ENCODE measurements at regions not wholly inside any gene's neighbourhood (a gene's known extent, or its start where the extent isn't known, plus 50 kb on each side); places are given as distances from the start of the nearest gene placed in this dataset.

DNA sequence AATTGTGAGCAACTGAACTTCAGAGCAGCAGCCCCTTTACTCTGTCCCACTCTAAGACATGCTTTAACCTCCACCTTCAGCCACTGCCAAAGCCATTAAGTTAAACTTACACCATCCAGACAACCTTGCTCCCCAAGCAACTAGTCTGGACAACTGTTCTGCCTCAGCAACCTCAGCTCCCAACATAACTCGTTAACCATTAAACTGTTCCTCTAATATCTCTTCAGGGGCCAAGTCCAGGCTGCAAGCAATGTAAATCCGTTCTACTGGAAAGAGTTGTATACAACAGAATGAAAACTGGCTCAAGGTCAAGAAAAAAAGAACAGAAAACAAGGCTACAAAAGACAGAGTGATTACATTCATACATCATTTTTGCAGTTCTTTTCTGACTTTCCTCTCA is 131.7 kb upstream of the TARS1 start:
- H3K9me3 ChIP-seq: no peaks in the 10 kb centered on the region
- H3K4me3 ChIP-seq: no peak overlapping the region
- no peak for DNase-seq
- no peak for TF ChIP-seq POLR2A (IDR thresholded peaks at IDR 0.05)
- TF ChIP-seq CTCF (IDR thresholded peaks at IDR 0.05): no peak
- H3K4me1 ChIP-seq: peaks cover 0 to 3% of the 10 kb centered on the region in 2 donors
- H3K36me3 ChIP-seq: no peaks in the 10 kb centered on the region
- H3K27me3 ChIP-seq: no peaks in the 10 kb centered on the region
- intact Hi-C loops (cut with DNase I; ENCODE audit: low total_unique reads): no loop called here
- no peak overlapping the region for H3K27ac ChIP-seq

- H3K27ac ChIP-seq: no peak overlapping the region
Measured at GRCh38 chr5:33309536-33310345, 131.0 kb upstream of the TARS1 start.

DNA sequence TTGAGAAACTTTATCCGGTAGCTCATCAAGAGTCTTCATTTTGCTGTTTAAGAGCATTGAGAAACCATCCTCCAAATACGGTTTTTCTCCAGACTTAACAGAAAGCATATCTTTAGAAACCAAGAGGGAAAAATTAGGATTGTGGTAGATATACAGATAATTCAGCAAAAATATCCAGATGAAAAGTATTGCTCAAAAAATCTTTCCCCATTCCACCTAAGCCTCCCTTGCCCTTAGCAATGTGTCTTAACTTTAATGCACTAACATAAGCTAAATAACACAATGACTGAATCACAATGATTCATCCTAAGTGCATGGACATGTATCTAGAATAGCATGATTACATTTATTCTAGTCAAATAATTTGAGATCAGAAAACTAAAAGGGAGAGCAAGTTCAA is 130.3 kb upstream of the TARS1 start:
- Histone ChIP-seq H3K27me3 (no peaks in the 10 kb centered on the region), H3K36me3 (no peaks in the 10 kb centered on the region), H3K27ac (no peak overlapping the region), H3K4me1 (peaks cover 0 to 3% of the 10 kb centered on the region in 2 donors), H3K9me3 (no peaks in the 10 kb centered on the region), H3K4me3 (no peak overlapping the region)
- no peak for DNase-seq
- intact Hi-C loops (cut with DNase I; ENCODE audit: low total_unique reads): no loop called here
- TF ChIP-seq POLR2A (IDR thresholded peaks at IDR 0.05) (no peak), CTCF (IDR thresholded peaks at IDR 0.05) (no peak)

More at GRCh38 chr5:33309536-33310345, 131.0 kb upstream of the TARS1 start:
- Histone ChIP-seq H3K4me3 (no peak overlapping the region), H3K4me1 (peaks cover 0 to 3% of the 10 kb centered on the region in 2 donors), H3K9me3 (no peaks in the 10 kb centered on the region), H3K36me3 (no peaks in the 10 kb centered on the region), H3K27me3 (no peaks in the 10 kb centered on the region)
- intact Hi-C loops (cut with DNase I; ENCODE audit: low total_unique reads): no loop called here
- no peak for TF ChIP-seq POLR2A (IDR thresholded peaks at IDR 0.05)
- no peak for TF ChIP-seq CTCF (IDR thresholded peaks at IDR 0.05)
- DNase-seq: no peak

GRCh38 chr5:33311893-33312292 is 128.9 kb upstream of the TARS1 start:
- intact Hi-C loops (cut with DNase I; ENCODE audit: low total_unique reads): no loop called here
- H3K27ac ChIP-seq: no peak overlapping the region

More at GRCh38 chr5:33311893-33312292, 128.9 kb upstream of the TARS1 start:
- TF ChIP-seq CTCF (IDR thresholded peaks at IDR 0.05) (no peak), POLR2A (IDR thresholded peaks at IDR 0.05) (no peak)
- H3K4me3 ChIP-seq: no peak overlapping the region
- H3K4me1 ChIP-seq: peaks cover 0 to 3% of the 10 kb centered on the region in 2 donors
- H3K9me3 ChIP-seq: no peaks in the 10 kb centered on the region
- no peak for DNase-seq
- H3K27me3 ChIP-seq: no peaks in the 10 kb centered on the region
- H3K36me3 ChIP-seq: no peaks in the 10 kb centered on the region

All from uterus (tissue), 3 donors.